Neural crest cell (in vitro differentiated cells): ENCODE measurements at regions not wholly inside any gene's neighbourhood (a gene's known extent, or its start where the extent isn't known, plus 50 kb on each side); places are given as distances from the start of the nearest gene placed in this dataset.

Experiments used
- DNase-seq: peaks from one replicate; pipeline ENCODE4 v3.0.0; 2021; ENCODE audit warnings: low read depth, mixed read lengths, low spot score
- H3K27ac Mint-ChIP-seq: one replicate; pipeline ENCODE4 v1.8.0; 2021; ENCODE audit warnings: mild to moderate bottlenecking, mixed read lengths; ENCODE audit not compliant: unreplicated experiment
- H3K27me3 Mint-ChIP-seq: 2 replicates; pipeline ENCODE4 v1.8.0; 2021; ENCODE audit warnings: low read depth, mild to moderate bottlenecking, mixed read lengths
- H3K36me3 Mint-ChIP-seq: 2 replicates; pipeline ENCODE4 v1.8.0; 2021; ENCODE audit warnings: low read depth, mild to moderate bottlenecking, mixed read lengths
- H3K4me1 Mint-ChIP-seq: 2 replicates; pipeline ENCODE4 v1.8.0; 2021; ENCODE audit warnings: mixed read lengths
- H3K4me3 Mint-ChIP-seq: one replicate; pipeline ENCODE4 v1.8.0; 2021; ENCODE audit warnings: mild to moderate bottlenecking, mixed read lengths
- H3K9me3 Mint-ChIP-seq: 2 replicates; pipeline ENCODE4 v1.8.0; 2021; ENCODE audit warnings: mixed read lengths
- TF ChIP-seq, protein P1 (sequence below): fragments of 200-600 bp; sonication (generic); conservative IDR thresholded peaks from 2 replicates; pipeline ENCODE4 v1.5.0; 2021; ENCODE audit warnings: antibody characterized with exemption, mild to moderate bottlenecking

DNA sequence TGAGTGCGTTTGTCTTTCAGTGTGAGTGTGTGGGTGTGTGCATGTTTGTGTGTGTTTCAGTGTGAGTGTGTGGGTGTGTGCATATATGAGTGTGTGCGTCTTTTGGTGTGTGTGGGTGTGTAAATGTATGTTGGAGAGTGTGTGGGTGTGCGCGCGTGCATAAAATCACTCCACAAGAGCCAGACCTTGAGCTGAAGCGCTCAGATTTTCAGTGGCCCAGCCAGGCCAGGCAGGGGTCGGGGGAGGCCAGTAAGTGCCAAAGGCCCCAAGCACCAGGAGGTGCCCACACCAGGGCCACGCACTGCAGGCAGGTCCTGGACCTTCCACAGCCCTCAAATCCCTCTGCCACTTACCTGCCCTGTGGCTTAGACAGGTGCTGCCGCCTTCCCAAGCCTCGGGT is 184.0 kb downstream of the SOX9 start:
- TF ChIP-seq, protein P1, sequence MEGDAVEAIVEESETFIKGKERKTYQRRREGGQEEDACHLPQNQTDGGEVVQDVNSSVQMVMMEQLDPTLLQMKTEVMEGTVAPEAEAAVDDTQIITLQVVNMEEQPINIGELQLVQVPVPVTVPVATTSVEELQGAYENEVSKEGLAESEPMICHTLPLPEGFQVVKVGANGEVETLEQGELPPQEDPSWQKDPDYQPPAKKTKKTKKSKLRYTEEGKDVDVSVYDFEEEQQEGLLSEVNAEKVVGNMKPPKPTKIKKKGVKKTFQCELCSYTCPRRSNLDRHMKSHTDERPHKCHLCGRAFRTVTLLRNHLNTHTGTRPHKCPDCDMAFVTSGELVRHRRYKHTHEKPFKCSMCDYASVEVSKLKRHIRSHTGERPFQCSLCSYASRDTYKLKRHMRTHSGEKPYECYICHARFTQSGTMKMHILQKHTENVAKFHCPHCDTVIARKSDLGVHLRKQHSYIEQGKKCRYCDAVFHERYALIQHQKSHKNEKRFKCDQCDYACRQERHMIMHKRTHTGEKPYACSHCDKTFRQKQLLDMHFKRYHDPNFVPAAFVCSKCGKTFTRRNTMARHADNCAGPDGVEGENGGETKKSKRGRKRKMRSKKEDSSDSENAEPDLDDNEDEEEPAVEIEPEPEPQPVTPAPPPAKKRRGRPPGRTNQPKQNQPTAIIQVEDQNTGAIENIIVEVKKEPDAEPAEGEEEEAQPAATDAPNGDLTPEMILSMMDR = no peak
- Mint-ChIP-seq H3K9me3 (no peaks in the 10 kb centered on the region), H3K27ac (no peak overlapping the region), H3K36me3 (no peaks in the 10 kb centered on the region), H3K27me3 (peaks cover 5% of the 10 kb centered on the region), H3K4me1 (peaks cover 8% of the 10 kb centered on the region), H3K4me3 (no peak overlapping the region)
- DNase-seq = no peak

DNA sequence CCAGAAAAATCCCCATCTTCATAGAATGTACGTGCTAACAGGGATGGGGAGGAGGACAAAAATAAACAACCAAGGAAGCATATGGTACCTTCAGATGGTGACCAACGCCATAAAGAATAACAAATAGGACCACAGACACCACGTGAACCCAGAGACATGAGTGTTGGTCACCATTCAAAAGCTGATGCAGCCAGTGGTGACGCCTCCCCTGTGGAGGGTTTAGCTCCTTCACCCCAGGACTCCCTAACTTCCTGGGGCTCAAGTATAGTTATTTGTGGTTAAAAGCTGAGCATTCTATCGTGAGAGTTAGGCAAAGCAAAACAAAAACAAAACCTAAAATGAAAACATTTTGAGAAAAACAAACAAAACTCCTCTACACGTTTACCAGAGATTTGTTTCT is 184.7 kb downstream of the SOX9 start:
- peaks cover 8% of the 10 kb centered on the region for H3K4me1 Mint-ChIP-seq
- peaks cover 5% of the 10 kb centered on the region for H3K27me3 Mint-ChIP-seq
- TF ChIP-seq, protein P1 = no peak
- H3K4me3 Mint-ChIP-seq = no peak overlapping the region
- H3K9me3 Mint-ChIP-seq = no peaks in the 10 kb centered on the region
- H3K36me3 Mint-ChIP-seq = no peaks in the 10 kb centered on the region
- no peak for DNase-seq
- no peak overlapping the region for H3K27ac Mint-ChIP-seq

DNA sequence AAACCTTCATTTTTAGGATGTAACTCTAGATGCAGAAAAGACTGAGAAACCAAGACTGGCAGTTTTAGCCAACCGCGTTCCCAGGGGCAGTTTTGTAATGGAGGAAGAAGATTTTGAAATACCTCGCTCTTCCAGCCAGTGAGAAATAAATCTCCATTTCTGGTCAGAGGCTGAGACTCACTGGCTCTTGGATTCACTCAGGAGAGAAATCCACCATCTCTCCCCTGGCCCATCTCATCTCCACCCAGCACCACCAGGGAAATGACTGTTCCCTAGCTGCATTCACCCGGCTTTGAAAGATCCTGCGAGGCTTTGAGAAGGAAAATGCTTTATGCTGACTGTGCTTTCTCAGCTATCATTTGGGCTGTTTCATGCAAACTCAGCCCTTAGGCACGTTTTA is 185.2 kb downstream of the SOX9 start:
- H3K4me3 Mint-ChIP-seq = no peak overlapping the region
- no peak overlapping the region for H3K27ac Mint-ChIP-seq
- peaks cover 5% of the 10 kb centered on the region for H3K27me3 Mint-ChIP-seq
- no peaks in the 10 kb centered on the region for H3K36me3 Mint-ChIP-seq
- no peaks in the 10 kb centered on the region for H3K9me3 Mint-ChIP-seq
- no peak for DNase-seq
- H3K4me1 Mint-ChIP-seq = peaks cover 8% of the 10 kb centered on the region
- TF ChIP-seq, protein P1 = no peak

DNA sequence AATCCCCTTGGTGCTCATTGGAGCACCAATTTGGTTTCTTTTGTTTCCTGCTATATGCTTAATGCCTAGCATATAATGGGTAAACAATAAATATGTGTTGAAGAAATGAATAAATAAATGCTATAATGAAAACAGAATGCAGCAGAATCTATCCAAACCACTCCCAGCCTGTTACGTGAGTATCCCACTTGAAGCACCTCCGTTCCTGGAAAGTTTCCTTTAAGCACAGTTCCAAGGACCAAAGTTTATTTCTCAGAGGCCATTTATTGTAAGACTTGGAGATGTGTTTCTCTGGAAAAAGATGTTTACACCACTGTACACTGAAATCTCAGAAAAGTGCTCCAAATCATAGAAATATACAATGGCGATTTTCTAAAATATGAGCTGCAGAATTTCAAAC is 187.0 kb downstream of the SOX9 start:
- Mint-ChIP-seq H3K36me3 (no peaks in the 10 kb centered on the region), H3K27ac (no peak overlapping the region), H3K27me3 (peaks cover 5% of the 10 kb centered on the region), H3K4me3 (no peak overlapping the region), H3K4me1 (peaks cover 8% of the 10 kb centered on the region), H3K9me3 (no peaks in the 10 kb centered on the region)
- no peak for DNase-seq
- TF ChIP-seq, protein P1 = no peak

DNA sequence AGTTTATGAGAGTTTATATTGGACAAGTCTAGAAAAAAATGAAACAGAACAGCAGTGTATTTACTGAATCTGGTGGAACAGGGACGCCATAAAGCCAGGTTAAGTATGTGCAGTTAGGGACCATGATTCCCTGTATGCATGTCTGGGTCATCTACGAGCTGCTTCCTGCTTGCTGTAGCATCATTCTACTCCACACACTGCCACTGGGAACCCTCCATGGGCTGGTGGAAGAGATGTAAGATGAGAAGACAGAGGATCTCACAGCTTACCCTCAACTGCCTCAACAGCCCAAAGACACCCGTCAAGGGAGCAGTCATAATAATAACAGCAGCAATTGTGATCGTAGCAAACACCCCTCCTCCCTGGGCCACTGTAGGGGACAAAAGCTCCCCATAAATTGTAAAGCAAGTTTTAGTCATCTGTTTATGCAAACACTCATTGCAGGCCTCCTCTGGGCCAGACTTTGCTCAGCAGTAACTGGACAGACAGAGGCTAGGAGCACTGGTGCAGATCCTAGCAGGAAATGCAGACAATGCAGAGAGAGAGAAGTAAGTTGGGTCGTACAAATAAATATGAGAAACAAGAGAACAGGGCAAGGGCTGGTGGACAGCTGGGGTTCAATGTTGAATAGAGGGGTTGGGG is 188.0 kb downstream of the SOX9 start:
- Mint-ChIP-seq H3K36me3 (no peaks in the 10 kb centered on the region), H3K4me1 (peaks cover 8% of the 10 kb centered on the region), H3K9me3 (no peaks in the 10 kb centered on the region), H3K27ac (peak overlapping the region; percentile 2), H3K27me3 (peaks cover 5% of the 10 kb centered on the region), H3K4me3 (no peak overlapping the region)
- TF ChIP-seq, protein P1 = no peak
- DNase-seq = no peak
